A549 (cell line): ENCODE measurements at regions not wholly inside any gene's neighbourhood (a gene's known extent, or its start where the extent isn't known, plus 50 kb on each side); places are given as distances from the start of the nearest gene placed in this dataset.

Experiments used
- POLR2A ChIP-seq: IDR thresholded peaks from 2 replicates; pipeline ENCODE4 v1.6.1; 2012; ENCODE audit warnings: mild to moderate bottlenecking, low read length
- RARB ChIP-seq: fragments of 250-450 bp; sonication (Bioruptor Pico); IDR thresholded peaks from 2 replicates; pipeline ENCODE4 v1.8.0; 2021; ENCODE audit warnings: mild to moderate bottlenecking, moderate library complexity
- SMC3 ChIP-seq: fragments of >200 bp; sonication (Bioruptor Twin); formaldehyde crosslinking; IDR thresholded peaks from 3 replicates; pipeline ENCODE4 v1.6.1; 2018; ENCODE audit warnings: inconsistent platforms
- TF ChIP-seq, protein P1 (sequence below): fragments of >200 bp; sonication (Bioruptor Twin); formaldehyde crosslinking; IDR thresholded peaks from 3 replicates; pipeline ENCODE4 v1.5.1; 2016
- TF ChIP-seq, protein P2 (sequence below): fragments of >200 bp; sonication (Bioruptor Twin); formaldehyde crosslinking; IDR thresholded peaks from 3 replicates; pipeline ENCODE4 v1.6.1; 2016
- TF ChIP-seq, protein P3 (sequence below): fragments of 450-650 bp; IDR thresholded peaks from 2 replicates; pipeline ENCODE4 v1.6.1; 2014; ENCODE audit warnings: antibody characterized with exemption

DNA sequence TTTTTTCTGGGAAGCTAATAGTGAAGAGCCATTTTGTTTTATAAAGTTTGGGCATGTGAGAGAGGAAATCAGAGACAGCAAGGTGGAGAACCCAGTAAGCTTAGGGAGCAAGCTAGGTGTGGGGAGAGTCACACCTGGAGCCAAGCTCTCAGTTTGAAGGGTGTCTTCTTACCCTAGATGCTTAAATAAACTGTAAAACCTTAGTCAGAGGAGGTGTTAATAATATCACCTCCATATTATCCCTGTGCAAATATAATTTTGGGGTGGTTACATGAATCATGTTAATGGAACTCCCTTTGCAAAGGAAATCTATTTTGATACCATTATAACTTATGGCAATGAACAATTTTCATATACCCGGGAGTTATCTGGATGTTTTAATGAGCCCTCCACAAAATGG lies 246.2 kb upstream of the PLET1 start:
- no peak for TF ChIP-seq POLR2A
- TF ChIP-seq, protein P1, sequence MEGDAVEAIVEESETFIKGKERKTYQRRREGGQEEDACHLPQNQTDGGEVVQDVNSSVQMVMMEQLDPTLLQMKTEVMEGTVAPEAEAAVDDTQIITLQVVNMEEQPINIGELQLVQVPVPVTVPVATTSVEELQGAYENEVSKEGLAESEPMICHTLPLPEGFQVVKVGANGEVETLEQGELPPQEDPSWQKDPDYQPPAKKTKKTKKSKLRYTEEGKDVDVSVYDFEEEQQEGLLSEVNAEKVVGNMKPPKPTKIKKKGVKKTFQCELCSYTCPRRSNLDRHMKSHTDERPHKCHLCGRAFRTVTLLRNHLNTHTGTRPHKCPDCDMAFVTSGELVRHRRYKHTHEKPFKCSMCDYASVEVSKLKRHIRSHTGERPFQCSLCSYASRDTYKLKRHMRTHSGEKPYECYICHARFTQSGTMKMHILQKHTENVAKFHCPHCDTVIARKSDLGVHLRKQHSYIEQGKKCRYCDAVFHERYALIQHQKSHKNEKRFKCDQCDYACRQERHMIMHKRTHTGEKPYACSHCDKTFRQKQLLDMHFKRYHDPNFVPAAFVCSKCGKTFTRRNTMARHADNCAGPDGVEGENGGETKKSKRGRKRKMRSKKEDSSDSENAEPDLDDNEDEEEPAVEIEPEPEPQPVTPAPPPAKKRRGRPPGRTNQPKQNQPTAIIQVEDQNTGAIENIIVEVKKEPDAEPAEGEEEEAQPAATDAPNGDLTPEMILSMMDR: no peak
- TF ChIP-seq, protein P2, sequence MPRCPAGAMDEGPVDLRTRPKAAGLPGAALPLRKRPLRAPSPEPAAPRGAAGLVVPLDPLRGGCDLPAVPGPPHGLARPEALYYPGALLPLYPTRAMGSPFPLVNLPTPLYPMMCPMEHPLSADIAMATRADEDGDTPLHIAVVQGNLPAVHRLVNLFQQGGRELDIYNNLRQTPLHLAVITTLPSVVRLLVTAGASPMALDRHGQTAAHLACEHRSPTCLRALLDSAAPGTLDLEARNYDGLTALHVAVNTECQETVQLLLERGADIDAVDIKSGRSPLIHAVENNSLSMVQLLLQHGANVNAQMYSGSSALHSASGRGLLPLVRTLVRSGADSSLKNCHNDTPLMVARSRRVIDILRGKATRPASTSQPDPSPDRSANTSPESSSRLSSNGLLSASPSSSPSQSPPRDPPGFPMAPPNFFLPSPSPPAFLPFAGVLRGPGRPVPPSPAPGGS: no peak
- TF ChIP-seq, protein P3, sequence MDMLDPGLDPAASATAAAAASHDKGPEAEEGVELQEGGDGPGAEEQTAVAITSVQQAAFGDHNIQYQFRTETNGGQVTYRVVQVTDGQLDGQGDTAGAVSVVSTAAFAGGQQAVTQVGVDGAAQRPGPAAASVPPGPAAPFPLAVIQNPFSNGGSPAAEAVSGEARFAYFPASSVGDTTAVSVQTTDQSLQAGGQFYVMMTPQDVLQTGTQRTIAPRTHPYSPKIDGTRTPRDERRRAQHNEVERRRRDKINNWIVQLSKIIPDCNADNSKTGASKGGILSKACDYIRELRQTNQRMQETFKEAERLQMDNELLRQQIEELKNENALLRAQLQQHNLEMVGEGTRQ: no peak
- no peak for TF ChIP-seq SMC3
- TF ChIP-seq RARB (CRISPR knock-in tag): no peak
